ENCODE measurements at regions not wholly inside any gene's neighbourhood (a gene's known extent, or its start where the extent isn't known, plus 50 kb on each side); places are given as distances from the start of the nearest gene placed in this dataset.
"Not testable (repeated sequence)": the region's sequence is repeated elsewhere in the genome, so short reads cannot be mapped to it uniquely, and the experiment has no call there.

DNA sequence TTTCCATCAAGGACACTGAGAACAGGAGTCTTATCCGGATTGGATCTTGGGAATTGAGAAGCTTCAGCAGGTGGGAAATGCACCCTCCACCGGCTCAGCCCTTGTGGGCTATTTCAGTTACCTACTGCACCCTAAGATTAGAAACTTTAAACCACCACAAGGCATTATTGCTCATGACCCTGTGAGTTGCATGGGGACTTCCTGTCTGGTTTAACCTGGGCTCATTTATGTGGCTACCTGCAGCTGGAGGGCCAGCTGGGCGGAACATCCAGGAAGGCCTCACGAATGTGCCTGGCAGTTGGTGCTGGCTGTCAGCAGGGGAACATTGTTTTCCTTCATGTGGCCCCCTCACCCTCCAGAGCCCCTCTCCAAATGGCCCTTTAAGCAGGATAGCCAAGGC is 164.1 kb downstream of the DEFB131A start:
- TF ChIP-seq, protein P1, sequence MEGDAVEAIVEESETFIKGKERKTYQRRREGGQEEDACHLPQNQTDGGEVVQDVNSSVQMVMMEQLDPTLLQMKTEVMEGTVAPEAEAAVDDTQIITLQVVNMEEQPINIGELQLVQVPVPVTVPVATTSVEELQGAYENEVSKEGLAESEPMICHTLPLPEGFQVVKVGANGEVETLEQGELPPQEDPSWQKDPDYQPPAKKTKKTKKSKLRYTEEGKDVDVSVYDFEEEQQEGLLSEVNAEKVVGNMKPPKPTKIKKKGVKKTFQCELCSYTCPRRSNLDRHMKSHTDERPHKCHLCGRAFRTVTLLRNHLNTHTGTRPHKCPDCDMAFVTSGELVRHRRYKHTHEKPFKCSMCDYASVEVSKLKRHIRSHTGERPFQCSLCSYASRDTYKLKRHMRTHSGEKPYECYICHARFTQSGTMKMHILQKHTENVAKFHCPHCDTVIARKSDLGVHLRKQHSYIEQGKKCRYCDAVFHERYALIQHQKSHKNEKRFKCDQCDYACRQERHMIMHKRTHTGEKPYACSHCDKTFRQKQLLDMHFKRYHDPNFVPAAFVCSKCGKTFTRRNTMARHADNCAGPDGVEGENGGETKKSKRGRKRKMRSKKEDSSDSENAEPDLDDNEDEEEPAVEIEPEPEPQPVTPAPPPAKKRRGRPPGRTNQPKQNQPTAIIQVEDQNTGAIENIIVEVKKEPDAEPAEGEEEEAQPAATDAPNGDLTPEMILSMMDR (IDR thresholded peaks at IDR 0.05; ENCODE audit: insufficient read depth, low read depth, low read length): no peak
- no peak for DNase-seq (ENCODE audit: low read depth)
- H3K4me3 ChIP-seq (ENCODE audit: low read depth, low read length): no peak overlapping the region

DNA sequence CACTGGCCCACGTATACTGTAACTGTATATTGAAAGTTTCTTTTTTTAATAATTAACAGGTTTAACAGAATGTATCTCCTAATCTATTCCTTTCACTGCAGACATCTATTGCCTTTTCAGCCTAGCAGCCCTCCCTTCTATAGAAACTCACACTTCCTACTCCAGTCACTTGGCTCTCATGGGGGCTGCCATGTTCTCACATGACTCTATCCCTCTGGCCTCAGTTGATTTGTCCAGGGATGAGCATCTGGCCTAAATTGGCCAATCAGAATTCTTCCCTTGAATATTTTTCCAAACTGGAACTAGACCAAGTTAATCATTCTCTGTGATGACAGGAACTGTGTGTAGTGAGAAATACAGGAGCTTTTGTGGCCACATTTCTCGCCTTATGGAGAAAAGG is 166.1 kb downstream of the DEFB131A start:
- DNase-seq (ENCODE audit: low read depth); H3K4me3 ChIP-seq (ENCODE audit: low read depth, low read length): not testable (repeated sequence)

DNA sequence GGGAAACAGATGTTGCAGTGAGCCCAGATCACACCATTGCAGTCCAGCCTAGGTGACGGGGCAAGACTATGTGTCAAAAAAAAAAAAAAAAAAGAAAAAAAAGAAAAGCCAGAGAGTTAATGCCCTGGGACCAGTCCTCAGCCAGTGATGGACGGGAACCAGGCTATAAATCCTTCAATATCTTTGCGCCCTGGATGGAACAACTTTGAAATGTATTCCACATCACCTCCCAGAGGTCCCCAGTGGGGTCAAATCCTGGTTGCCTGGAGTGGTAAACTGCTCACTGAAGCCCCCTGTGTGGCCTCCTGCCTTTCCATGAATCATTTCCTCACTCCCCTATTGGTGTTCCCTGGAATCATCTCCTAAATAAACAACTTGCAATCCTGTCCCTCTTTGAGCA is 166.9 kb downstream of the DEFB131A start:
- H3K4me3 ChIP-seq (ENCODE audit: low read depth, low read length): no peak overlapping the region
- no peak for DNase-seq (ENCODE audit: low read depth)
- TF ChIP-seq, protein P1 (IDR thresholded peaks at IDR 0.05; ENCODE audit: insufficient read depth, low read depth, low read length): no peak

DNA sequence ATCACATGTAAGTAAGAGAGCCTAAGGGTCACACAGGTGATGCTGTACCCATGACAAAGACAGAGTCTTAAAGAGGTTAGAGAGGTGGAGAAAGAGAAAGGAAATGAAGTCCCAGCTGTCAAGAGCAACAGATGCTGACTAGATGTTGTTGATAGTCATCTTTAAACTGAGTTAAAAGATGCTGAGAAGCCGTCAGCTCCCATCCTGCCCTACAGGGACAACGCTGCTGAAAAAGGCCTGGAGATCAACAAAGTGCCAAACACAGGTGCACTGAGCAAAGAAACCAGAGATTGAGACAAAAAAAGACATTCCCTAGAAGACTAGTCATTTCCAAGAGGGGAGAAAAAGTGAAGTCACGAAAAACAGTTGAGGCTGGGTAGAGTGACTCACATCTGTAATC is 145.0 kb upstream of the DRD5 start:
- not testable (repeated sequence) for DNase-seq (ENCODE audit: low read depth); H3K4me3 ChIP-seq (ENCODE audit: low read depth, low read length)

- DNase-seq (ENCODE audit: low read depth): peak; percentile 5
- H3K4me3 ChIP-seq (ENCODE audit: low read depth, low read length): not testable (repeated sequence)
- TF ChIP-seq, protein P1 (IDR thresholded peaks at IDR 0.05; ENCODE audit: insufficient read depth, low read depth, low read length): peak; percentile 44
Observed at GRCh38 chr4:9659678-9660077, 121.8 kb upstream of the DRD5 start.

DNA sequence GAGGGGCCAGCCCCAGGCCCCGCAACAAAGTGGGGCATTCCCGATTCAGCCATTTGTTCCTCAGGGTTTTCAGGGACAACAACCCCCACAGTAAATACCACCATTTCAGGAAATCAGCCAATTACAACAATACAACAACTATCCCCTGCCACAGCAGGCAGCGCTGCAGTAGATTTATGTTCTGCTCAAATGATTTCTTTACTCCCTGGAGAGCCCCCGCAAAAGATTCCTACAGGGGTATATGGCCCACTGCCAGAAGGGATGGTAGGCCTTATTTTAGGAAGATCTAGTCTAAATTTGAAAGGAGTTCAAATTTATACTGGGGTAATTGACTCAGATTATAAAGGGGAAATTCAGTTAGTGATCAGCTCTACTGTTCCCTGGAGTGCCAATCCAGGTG is 120.5 kb upstream of the DRD5 start:
- H3K4me3 ChIP-seq (ENCODE audit: low read depth, low read length); DNase-seq (ENCODE audit: low read depth): not testable (repeated sequence)

GRCh38 chr4:9670725-9671124 is 110.7 kb upstream of the DRD5 start:
- DNase-seq (ENCODE audit: low read depth); H3K4me3 ChIP-seq (ENCODE audit: low read depth, low read length): not testable (repeated sequence)

- H3K4me3 ChIP-seq (ENCODE audit: low read depth, low read length); DNase-seq (ENCODE audit: low read depth): not testable (repeated sequence)
Observed at GRCh38 chr4:9677357-9677756, 104.1 kb upstream of the DRD5 start.

DNA sequence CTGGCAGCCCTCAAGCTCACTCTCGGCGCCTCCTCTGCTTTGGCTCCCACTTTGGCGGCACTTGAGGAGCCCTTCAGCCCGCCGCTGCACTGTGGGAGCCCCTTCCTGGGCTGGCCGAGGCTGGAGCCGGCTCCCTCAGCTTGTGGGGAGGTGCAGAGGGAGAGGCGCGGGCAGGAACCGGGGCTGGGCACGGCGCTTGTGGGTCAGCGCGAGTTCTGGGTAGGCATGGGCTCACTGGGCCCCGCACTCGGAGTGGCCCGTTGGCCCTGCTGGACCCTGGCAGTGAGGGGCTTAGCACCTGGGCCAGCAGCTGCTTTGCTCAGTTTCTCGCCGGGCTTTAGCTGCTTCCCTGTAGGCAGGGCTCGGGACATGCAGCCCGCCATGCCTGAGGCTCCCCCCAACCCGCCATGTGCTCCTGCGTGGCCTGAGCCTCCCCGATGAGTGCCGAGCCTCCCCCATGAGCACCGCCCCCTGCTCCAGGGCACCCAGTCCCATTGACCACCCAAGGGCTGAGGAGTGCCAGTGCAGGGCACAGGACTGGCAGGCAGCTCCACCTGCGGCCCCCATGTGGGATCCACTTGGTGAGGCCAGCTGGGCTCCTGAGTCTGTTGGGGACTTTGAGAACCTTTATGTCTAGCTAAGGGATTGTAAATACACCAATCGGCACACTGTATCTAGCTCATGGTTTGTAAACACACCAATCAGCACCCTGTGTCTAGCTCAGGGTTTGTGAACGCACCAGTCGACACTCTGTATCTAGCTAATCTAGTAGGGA is 101.5 kb upstream of the DRD5 start:
- TF ChIP-seq, protein P1 (IDR thresholded peaks at IDR 0.05; ENCODE audit: insufficient read depth, low read depth, low read length): no peak
- DNase-seq (ENCODE audit: low read depth): no peak
- H3K4me3 ChIP-seq (ENCODE audit: low read depth, low read length): no peak overlapping the region

- not testable (repeated sequence) for H3K4me3 ChIP-seq (ENCODE audit: low read depth, low read length); DNase-seq (ENCODE audit: low read depth)
Observed at GRCh38 chr4:9683174-9683573, 98.3 kb upstream of the DRD5 start.

DNA sequence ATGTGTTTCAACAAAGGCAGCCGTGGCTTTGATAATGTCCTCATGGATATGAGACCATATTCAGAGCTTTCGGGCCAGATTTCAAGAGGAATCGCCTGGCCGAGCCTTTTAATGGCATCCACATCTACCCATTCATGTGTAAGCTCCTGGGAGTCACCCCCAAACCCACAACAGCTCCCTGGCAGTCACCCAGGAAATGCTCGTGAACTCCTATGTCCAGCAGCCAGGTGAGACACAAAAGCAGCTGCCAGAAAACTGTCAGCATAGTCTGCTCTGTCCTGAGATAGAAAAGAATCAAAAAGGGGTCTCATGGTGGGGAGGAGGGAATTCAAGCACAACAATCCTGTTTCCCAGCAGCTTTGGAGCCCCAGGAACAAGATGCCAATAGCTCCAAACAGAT is 96.4 kb upstream of the DRD5 start:
- not testable (repeated sequence) for H3K4me3 ChIP-seq (ENCODE audit: low read depth, low read length); DNase-seq (ENCODE audit: low read depth)

All from fibroblast of villous mesenchyme (primary cell).